Upper lobe of left lung (tissue), 6 donors: ENCODE measurements at regions not wholly inside any gene's neighbourhood (a gene's known extent, or its start where the extent isn't known, plus 50 kb on each side); places are given as distances from the start of the nearest gene placed in this dataset.
A peak's percentile ranks its signal among the peaks of the same experiment; 100 is the strongest.
"Not testable (repeated sequence)": the region's sequence is repeated elsewhere in the genome, so short reads cannot be mapped to it uniquely, and the experiment has no call there.

ENCODE experiments used
- ATAC-seq, 2 donors: fragments of 200-7000 bp; cut with Tn5 transposase; one replicate each; pipeline ENCODE4 v1.9.1; 2022; ENCODE audit warnings: mild to moderate bottlenecking in 2 of 2, moderate library complexity in 2 of 2; ENCODE audit not compliant: low FRiP score in 2 of 2
- DNase-seq, 2 donors: peaks; one replicate each; pipeline ENCODE4 v3.0.0-alpha.2; 2019 to 2020
- H3K27ac ChIP-seq, 4 donors: fragments of 200-600 bp; sonication (generic); one replicate each; pipeline ENCODE4 v1.5.1; 2016 to 2019
- H3K27me3 ChIP-seq, 4 donors: fragments of 200-600 bp; sonication (generic); one replicate each; pipeline ENCODE4 v1.5.1; 2017 to 2019
- H3K36me3 ChIP-seq, 4 donors: fragments of 200-600 bp; sonication (generic); one replicate each; pipeline ENCODE4 v1.5.1; 2016 to 2019
- H3K4me1 ChIP-seq, 4 donors: fragments of 200-600 bp; sonication (generic); one replicate each; pipeline ENCODE4 v1.5.1; 2018 to 2019
- H3K4me3 ChIP-seq, 4 donors: fragments of 200-600 bp; sonication (generic); one replicate each; pipeline ENCODE4 v1.5.1; 2017 to 2019; ENCODE audit warnings: mild to moderate bottlenecking in 2 of 4, moderate library complexity in 1 of 4
- H3K9me3 ChIP-seq, 4 donors: fragments of 200-600 bp; sonication (generic); one replicate each; pipeline ENCODE4 v1.5.1; 2018 to 2019
- EP300 ChIP-seq, 4 donors: sonication (generic); formaldehyde crosslinking; IDR thresholded peaks; one replicate each; pipeline ENCODE4 v1.5.1; 2017; ENCODE audit warnings: antibody characterized with exemption in 4 of 4, control low read depth in 2 of 4
- POLR2A ChIP-seq, 4 donors: fragments of 450-650 bp; IDR thresholded peaks; one replicate each; pipeline ENCODE4 v1.5.1; 2016 to 2017; ENCODE audit warnings: antibody characterized with exemption in 4 of 4, mild to moderate bottlenecking in 2 of 4
- POLR2AphosphoS5 ChIP-seq, 2 donors: sonication (generic); formaldehyde crosslinking; IDR thresholded peaks; one replicate each; pipeline ENCODE4 v1.5.1; 2017; ENCODE audit warnings: antibody characterized with exemption in 2 of 2
- WGBS, 2 donors: methylation state at CpG; one replicate each; pipeline ENCODE4 v1.1.5; 2017 to 2018; 5-methylcytosine and 5-hydroxymethylcytosine counted together
- TF ChIP-seq, protein P1 (sequence below), 6 experiments: fragments of 450-650 bp in 4 of 6; fragments of 200-600 bp in 2 of 6; sonication (generic) in 2 of 6; IDR thresholded peaks; one replicate each; pipeline ENCODE4 v1.5.1; 2016 to 2019; ENCODE audit warnings: antibody characterized with exemption in 6 of 6
- donor health status: DM: no; HTN: no; CAD: no; lungs with moderate emphysema.
- donor health status: DM: no; HTN: yes; CAD: no; lungs with severe emphysema.

- TF ChIP-seq EP300 (IDR thresholded peaks at IDR 0.05) (no peak), POLR2A (IDR thresholded peaks at IDR 0.05) (no peak), POLR2AphosphoS5 (IDR thresholded peaks at IDR 0.05) (no peak)
- TF ChIP-seq, protein P1, sequence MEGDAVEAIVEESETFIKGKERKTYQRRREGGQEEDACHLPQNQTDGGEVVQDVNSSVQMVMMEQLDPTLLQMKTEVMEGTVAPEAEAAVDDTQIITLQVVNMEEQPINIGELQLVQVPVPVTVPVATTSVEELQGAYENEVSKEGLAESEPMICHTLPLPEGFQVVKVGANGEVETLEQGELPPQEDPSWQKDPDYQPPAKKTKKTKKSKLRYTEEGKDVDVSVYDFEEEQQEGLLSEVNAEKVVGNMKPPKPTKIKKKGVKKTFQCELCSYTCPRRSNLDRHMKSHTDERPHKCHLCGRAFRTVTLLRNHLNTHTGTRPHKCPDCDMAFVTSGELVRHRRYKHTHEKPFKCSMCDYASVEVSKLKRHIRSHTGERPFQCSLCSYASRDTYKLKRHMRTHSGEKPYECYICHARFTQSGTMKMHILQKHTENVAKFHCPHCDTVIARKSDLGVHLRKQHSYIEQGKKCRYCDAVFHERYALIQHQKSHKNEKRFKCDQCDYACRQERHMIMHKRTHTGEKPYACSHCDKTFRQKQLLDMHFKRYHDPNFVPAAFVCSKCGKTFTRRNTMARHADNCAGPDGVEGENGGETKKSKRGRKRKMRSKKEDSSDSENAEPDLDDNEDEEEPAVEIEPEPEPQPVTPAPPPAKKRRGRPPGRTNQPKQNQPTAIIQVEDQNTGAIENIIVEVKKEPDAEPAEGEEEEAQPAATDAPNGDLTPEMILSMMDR (IDR thresholded peaks at IDR 0.05), result no peak
- no peaks in the 10 kb centered on the region for H3K36me3 ChIP-seq
- no peaks in the 10 kb centered on the region for H3K9me3 ChIP-seq
- no peaks in the 10 kb centered on the region for H3K27me3 ChIP-seq
- H3K27ac ChIP-seq, result no peak overlapping the region
- no peak for DNase-seq
- ATAC-seq, result no peak
- H3K4me3 ChIP-seq, result no peak overlapping the region
- WGBS, 2 donors, result 75 to 77% methylated on average over 4 of the region's 4 CpGs
- H3K4me1 ChIP-seq, result peaks cover 0 to 13% (median 6%) of the 10 kb centered on the region in 4 donors
These were observed 329.5 kb upstream of the ZFP42 start for GRCh38 chr4:187666034-187666433.

DNA sequence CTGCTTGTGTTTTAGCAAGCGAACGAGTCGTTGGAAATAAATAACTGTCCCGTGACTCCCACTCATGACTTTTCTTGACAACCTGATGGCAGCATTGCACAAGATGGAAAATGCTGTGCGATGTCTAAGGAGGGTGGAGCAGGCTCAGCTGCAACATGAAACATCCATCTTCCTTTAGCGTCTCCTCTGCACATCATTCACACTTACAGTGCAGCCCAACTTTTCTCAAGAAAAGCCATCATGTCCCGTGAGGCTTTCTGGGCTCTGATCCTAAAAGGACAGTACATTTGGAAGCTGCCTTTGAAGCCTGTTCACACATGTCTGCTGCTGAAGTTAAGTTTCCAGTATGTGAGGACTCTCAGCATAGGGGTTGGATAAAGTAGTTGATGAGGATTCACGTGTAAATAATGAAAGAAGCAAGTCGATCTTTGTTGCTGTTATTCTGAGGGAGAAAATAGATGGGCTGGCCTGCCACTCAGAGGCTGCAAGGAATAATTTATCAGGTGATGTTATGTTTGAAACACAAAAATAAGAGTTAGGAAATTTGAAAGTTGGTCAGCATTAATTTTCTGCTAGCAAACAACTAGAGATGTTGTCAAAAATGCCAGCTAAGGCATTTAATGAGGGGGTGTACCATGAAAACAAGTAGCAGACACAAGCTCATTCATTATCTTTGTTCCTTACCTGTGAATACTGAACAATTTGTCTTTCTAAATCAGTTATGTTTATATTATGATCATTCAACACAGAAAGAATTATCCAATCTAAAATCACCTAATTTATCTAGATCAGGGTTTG is 328.7 kb upstream of the ZFP42 start:
- ATAC-seq, result peak in 1 of 2 donors; percentile 78
- H3K4me3 ChIP-seq, result no peak overlapping the region
- peak in 1 of 2 donors; percentile 47 for TF ChIP-seq POLR2AphosphoS5 (IDR thresholded peaks at IDR 0.05)
- TF ChIP-seq, protein P1 (IDR thresholded peaks at IDR 0.05), result no peak
- H3K4me1 ChIP-seq, result peaks cover 0 to 13% (median 6%) of the 10 kb centered on the region in 4 donors
- 38 to 59% methylated on average over 9 of the region's 9 CpGs for WGBS, 2 donors
- no peaks in the 10 kb centered on the region for H3K36me3 ChIP-seq
- DNase-seq, result no peak
- no peaks in the 10 kb centered on the region for H3K27me3 ChIP-seq
- no peaks in the 10 kb centered on the region for H3K9me3 ChIP-seq
- H3K27ac ChIP-seq, result no peak overlapping the region

- Histone ChIP-seq H3K9me3 (no peaks in the 10 kb centered on the region), H3K4me3 (no peak overlapping the region), H3K27me3 (no peaks in the 10 kb centered on the region), H3K27ac (no peak overlapping the region), H3K36me3 (no peaks in the 10 kb centered on the region), H3K4me1 (peaks cover 0 to 13% (median 6%) of the 10 kb centered on the region in 4 donors)
- TF ChIP-seq POLR2AphosphoS5 (IDR thresholded peaks at IDR 0.05), result no peak
- TF ChIP-seq, protein P1 (IDR thresholded peaks at IDR 0.05), result no peak
- no peak for TF ChIP-seq EP300 (IDR thresholded peaks at IDR 0.05)
- TF ChIP-seq POLR2A (IDR thresholded peaks at IDR 0.05), result no peak
- DNase-seq (no peak), ATAC-seq (peak in 1 of 2 donors; percentile 74)
- 41 to 54% methylated on average over 4 of the region's 4 CpGs for WGBS, 2 donors
These were observed 327.0 kb upstream of the ZFP42 start for GRCh38 chr4:187668526-187669082.

- not testable (repeated sequence) for H3K9me3 ChIP-seq, H3K27me3 ChIP-seq, ATAC-seq, H3K27ac ChIP-seq, H3K36me3 ChIP-seq, H3K4me3 ChIP-seq
- H3K4me1 ChIP-seq, result peaks cover 0 to 13% (median 6%) of the 10 kb centered on the region in 4 donors
- peak in 1 of 2 donors; percentile 16 for DNase-seq
- 89 to 90% methylated on average over 4 to 11 of the region's 13 CpGs for WGBS, 2 donors
These were observed 324.1 kb upstream of the ZFP42 start for GRCh38 chr4:187671521-187671920.

- 96% methylated on average over 5 of the region's 12 CpGs; no CpG with 5 or more reads in 1 of the 2 donors for WGBS, 2 donors
- H3K4me1 ChIP-seq, H3K9me3 ChIP-seq, H3K4me3 ChIP-seq, H3K36me3 ChIP-seq, H3K27me3 ChIP-seq, H3K27ac ChIP-seq, ATAC-seq: not testable (repeated sequence)
- DNase-seq, result peak in 1 of 2 donors; percentile 27
These were observed 323.6 kb upstream of the ZFP42 start for GRCh38 chr4:187671958-187672357.

DNA sequence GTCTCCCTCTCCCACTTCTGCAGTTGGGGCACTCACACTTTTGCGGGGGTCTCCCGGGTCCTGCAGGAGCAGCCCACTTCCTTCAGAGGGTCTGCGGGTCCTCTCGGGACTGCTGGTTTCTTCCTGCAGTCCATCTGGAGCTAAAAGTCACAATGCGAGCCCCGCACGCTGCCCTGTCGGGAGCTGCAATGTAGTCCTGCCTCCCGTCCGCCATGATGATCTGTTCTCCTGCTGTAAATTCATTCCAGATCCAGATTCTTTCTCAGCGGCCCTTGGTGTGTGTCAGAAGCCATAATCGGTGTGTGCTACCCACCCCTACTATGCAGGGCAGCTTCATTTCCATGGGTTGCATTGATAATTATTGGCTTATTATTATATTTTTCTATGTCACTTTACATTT is 323.0 kb upstream of the ZFP42 start:
- WGBS, 2 donors, result 89 to 97% methylated on average over 8 to 9 of the region's 12 CpGs
- H3K27me3 ChIP-seq, DNase-seq, ATAC-seq, H3K9me3 ChIP-seq, H3K36me3 ChIP-seq, H3K27ac ChIP-seq, H3K4me1 ChIP-seq, H3K4me3 ChIP-seq: not testable (repeated sequence)
